ENCODE measurements at regions not wholly inside any gene's neighbourhood (a gene's known extent, or its start where the extent isn't known, plus 50 kb on each side); places are given as distances from the start of the nearest gene placed in this dataset.
A peak's percentile ranks its signal among the peaks of the same experiment; 100 is the strongest.

DNA sequence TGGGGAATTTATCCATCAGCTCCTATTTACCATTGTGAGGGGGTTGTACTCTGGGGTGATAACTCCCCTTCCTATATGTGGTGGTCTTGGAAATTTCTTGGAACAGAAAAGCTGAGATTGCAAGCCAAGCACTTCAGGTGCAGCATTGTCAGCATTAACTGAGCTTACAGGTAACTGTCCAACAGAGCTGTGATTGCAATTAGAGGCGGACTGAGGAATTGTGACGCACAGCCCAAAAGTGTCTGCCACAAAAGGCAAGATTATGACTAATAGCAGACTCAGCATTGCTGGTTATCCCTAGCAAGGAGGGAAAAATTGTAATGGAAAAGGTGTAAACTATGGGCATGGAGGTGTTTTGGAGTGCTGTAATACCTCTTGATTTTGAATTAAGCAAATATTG lies 126.1 kb upstream of the AGR3 start:
- no peaks in the 10 kb centered on the region for H3K36me3 ChIP-seq (ENCODE audit: control insufficient read depth in 2 of 2, extremely low read depth in 1 of 2, insufficient read depth in 2 of 2, low read length in 2 of 2)
- H4K20me1 ChIP-seq (ENCODE audit: control insufficient read depth, extremely low read depth, insufficient read depth, low read length), result no peaks in the 10 kb centered on the region
- no peaks in the 10 kb centered on the region for H3K27me3 ChIP-seq (ENCODE audit: control insufficient read depth, extremely low read depth, insufficient read depth, low read length)
- H2AFZ ChIP-seq (ENCODE audit: control insufficient read depth, low read length), result no peak overlapping the region
- H3K9ac ChIP-seq (ENCODE audit: control insufficient read depth, extremely low read depth, insufficient read depth, low read length), result no peak overlapping the region
- no peak for TF ChIP-seq EZH2 (IDR thresholded peaks at IDR 0.05; ENCODE audit: low read length)
- TF ChIP-seq, protein P1, sequence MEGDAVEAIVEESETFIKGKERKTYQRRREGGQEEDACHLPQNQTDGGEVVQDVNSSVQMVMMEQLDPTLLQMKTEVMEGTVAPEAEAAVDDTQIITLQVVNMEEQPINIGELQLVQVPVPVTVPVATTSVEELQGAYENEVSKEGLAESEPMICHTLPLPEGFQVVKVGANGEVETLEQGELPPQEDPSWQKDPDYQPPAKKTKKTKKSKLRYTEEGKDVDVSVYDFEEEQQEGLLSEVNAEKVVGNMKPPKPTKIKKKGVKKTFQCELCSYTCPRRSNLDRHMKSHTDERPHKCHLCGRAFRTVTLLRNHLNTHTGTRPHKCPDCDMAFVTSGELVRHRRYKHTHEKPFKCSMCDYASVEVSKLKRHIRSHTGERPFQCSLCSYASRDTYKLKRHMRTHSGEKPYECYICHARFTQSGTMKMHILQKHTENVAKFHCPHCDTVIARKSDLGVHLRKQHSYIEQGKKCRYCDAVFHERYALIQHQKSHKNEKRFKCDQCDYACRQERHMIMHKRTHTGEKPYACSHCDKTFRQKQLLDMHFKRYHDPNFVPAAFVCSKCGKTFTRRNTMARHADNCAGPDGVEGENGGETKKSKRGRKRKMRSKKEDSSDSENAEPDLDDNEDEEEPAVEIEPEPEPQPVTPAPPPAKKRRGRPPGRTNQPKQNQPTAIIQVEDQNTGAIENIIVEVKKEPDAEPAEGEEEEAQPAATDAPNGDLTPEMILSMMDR (optimal IDR thresholded peaks at IDR 0.05 in 1 of 3, IDR thresholded peaks at IDR 0.05 in 1 of 3, conservative IDR thresholded peaks at IDR 0.05 in 1 of 3; ENCODE audit: extremely low read depth in 1 of 3, insufficient read depth in 2 of 3, low read length in 3 of 3), result no peak
- DNase-seq (ENCODE audit: low read depth, low spot score) (peak; percentile 23), FAIRE-seq (peak; percentile 99)
- H3K9me3 ChIP-seq (ENCODE audit: control insufficient read depth, low read depth, low read length), result no peaks in the 10 kb centered on the region
- dilution Hi-C loops (cut with MboI; ENCODE audit: extremely low pct_ligation_motif_present, low sequenced_read_pairs), result no loop called here
- no peak overlapping the region for H3K27ac ChIP-seq (ENCODE audit: control insufficient read depth, insufficient read depth, low read length)
- no peak overlapping the region for H3K4me2 ChIP-seq (ENCODE audit: control insufficient read depth, extremely low read depth, insufficient read depth, low read depth, low read length)
- no peaks in the 10 kb centered on the region for H3K9me1 ChIP-seq (ENCODE audit: control insufficient read depth, extremely low read depth, insufficient read depth, low read length)
- peaks cover 9% of the 10 kb centered on the region for H3K4me1 ChIP-seq (ENCODE audit: control insufficient read depth, extremely low read depth, insufficient read depth, low read length)
- H3K79me2 ChIP-seq (ENCODE audit: control insufficient read depth, insufficient read depth, low read length), result no peaks in the 10 kb centered on the region
- no peak overlapping the region for H3K4me3 ChIP-seq (ENCODE audit: control insufficient read depth in 2 of 3, extremely low read depth in 1 of 3, insufficient read depth in 2 of 3, low read depth in 1 of 3, low read length in 3 of 3)

DNA sequence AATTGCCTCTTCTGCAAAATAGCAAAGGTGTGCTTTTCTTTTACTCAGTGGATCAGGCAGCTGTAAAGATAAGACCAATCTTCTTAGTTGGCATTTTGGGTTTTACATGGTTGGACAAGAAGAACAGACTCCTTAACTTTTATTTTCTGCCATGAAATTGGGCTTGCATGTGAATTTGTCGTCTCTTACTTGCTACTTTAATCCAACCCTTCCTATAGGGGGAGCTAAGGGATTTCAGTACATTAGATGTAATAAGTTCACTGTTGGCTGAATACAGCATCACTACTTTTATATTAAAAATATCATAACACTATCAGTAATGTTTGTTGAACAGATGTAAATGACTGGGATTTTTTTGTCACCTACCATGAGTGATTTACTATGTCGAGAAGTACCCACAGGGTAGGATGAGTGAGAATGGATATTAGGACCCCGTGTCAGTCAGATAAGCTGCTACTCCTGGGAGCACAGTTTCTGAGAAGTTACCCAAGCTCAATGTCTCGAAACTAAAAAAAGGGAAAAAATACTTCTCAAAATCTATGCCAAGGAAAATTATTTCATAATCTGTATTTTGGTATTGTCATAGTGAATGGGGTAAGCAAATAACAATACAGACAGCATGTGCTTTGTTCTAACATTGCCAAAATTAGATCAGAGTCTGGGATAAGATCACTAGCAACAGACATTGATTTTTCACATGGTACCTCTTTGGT lies 127.4 kb upstream of the AGR3 start:
- FAIRE-seq (peak; percentile 59), DNase-seq (ENCODE audit: low read depth, low spot score) (no peak)
- dilution Hi-C loops (cut with MboI; ENCODE audit: extremely low pct_ligation_motif_present, low sequenced_read_pairs), result no loop called here
- TF ChIP-seq EZH2 (IDR thresholded peaks at IDR 0.05; ENCODE audit: low read length), result no peak
- TF ChIP-seq, protein P1 (optimal IDR thresholded peaks at IDR 0.05 in 1 of 3, IDR thresholded peaks at IDR 0.05 in 1 of 3, conservative IDR thresholded peaks at IDR 0.05 in 1 of 3; ENCODE audit: extremely low read depth in 1 of 3, insufficient read depth in 2 of 3, low read length in 3 of 3), result peak in 2 of 3 experiments; percentile 30 to 39
- no peaks in the 10 kb centered on the region for H4K20me1 ChIP-seq (ENCODE audit: control insufficient read depth, extremely low read depth, insufficient read depth, low read length)
- H3K36me3 ChIP-seq (ENCODE audit: control insufficient read depth in 2 of 2, extremely low read depth in 1 of 2, insufficient read depth in 2 of 2, low read length in 2 of 2), result no peaks in the 10 kb centered on the region
- H3K4me1 ChIP-seq (ENCODE audit: control insufficient read depth, extremely low read depth, insufficient read depth, low read length), result peaks cover 9% of the 10 kb centered on the region
- H3K9me1 ChIP-seq (ENCODE audit: control insufficient read depth, extremely low read depth, insufficient read depth, low read length), result no peaks in the 10 kb centered on the region
- no peak overlapping the region for H3K9ac ChIP-seq (ENCODE audit: control insufficient read depth, extremely low read depth, insufficient read depth, low read length)
- H3K27ac ChIP-seq (ENCODE audit: control insufficient read depth, insufficient read depth, low read length), result no peak overlapping the region
- H2AFZ ChIP-seq (ENCODE audit: control insufficient read depth, low read length), result no peak overlapping the region
- no peaks in the 10 kb centered on the region for H3K79me2 ChIP-seq (ENCODE audit: control insufficient read depth, insufficient read depth, low read length)
- no peak overlapping the region for H3K4me3 ChIP-seq (ENCODE audit: control insufficient read depth in 2 of 3, extremely low read depth in 1 of 3, insufficient read depth in 2 of 3, low read depth in 1 of 3, low read length in 3 of 3)
- no peaks in the 10 kb centered on the region for H3K9me3 ChIP-seq (ENCODE audit: control insufficient read depth, low read depth, low read length)
- H3K4me2 ChIP-seq (ENCODE audit: control insufficient read depth, extremely low read depth, insufficient read depth, low read depth, low read length), result no peak overlapping the region
- no peaks in the 10 kb centered on the region for H3K27me3 ChIP-seq (ENCODE audit: control insufficient read depth, extremely low read depth, insufficient read depth, low read length)

All from keratinocyte (primary cell).